Neural cell (in vitro differentiated cells): ENCODE measurements at regions not wholly inside any gene's neighbourhood (a gene's known extent, or its start where the extent isn't known, plus 50 kb on each side); places are given as distances from the start of the nearest gene placed in this dataset.
"Not testable (repeated sequence)": the region's sequence is repeated elsewhere in the genome, so short reads cannot be mapped to it uniquely, and the experiment has no call there.

Source experiments
- H2AFZ ChIP-seq: fragments of 200-600, 300-800 bp; sonication (generic), shearing (Covaris generic); 2 replicates; pipeline ENCODE4 v1.6.0; 2014; ENCODE audit warnings: low read depth, mild to moderate bottlenecking, antibody characterized with exemption, low read length, moderate library complexity
- H3F3A ChIP-seq: fragments of 200-600 bp; shearing (Covaris generic); 2 replicates; pipeline ENCODE4 v1.6.1; 2016; ENCODE audit warnings: mild to moderate bottlenecking, moderate library complexity, mixed read lengths, antibody characterized with exemption, low read length; ENCODE audit not compliant: insufficient read depth, poor library complexity, severe bottlenecking
- H3K27ac ChIP-seq: fragments of 200-600, 300-800 bp; sonication (generic), shearing (Covaris generic); 2 replicates; pipeline ENCODE4 v1.5.1; 2014; ENCODE audit warnings: mild to moderate bottlenecking, low read length, moderate library complexity
- H3K27me3 ChIP-seq: fragments of 300-800, 200-600 bp; sonication (generic), shearing (Covaris generic); 2 replicates; pipeline ENCODE4 v1.6.0; 2014; ENCODE audit warnings: mild to moderate bottlenecking, low read depth, low read length, moderate library complexity; ENCODE audit not compliant: insufficient read depth
- H3K36me3 ChIP-seq: fragments of 300-800, 200-600 bp; sonication (generic), shearing (Covaris generic); 2 replicates; pipeline ENCODE4 v1.5.1; 2014; ENCODE audit warnings: mild to moderate bottlenecking, antibody characterized with exemption, low read length, moderate library complexity; ENCODE audit not compliant: insufficient read depth
- H3K4me2 ChIP-seq: fragments of 300-800, 200-600 bp; sonication (generic), shearing (Covaris generic); 2 replicates; pipeline ENCODE4 v1.6.0; 2014; ENCODE audit warnings: mild to moderate bottlenecking, low read length
- H3K4me3 ChIP-seq: fragments of 300-800, 200-600 bp; sonication (generic), shearing (Covaris generic); 2 replicates; pipeline ENCODE4 v1.5.1; 2014; ENCODE audit warnings: mild to moderate bottlenecking, low read length, moderate library complexity
- H3K79me2 ChIP-seq: fragments of 200-600 bp; shearing (Covaris generic); replicated peaks from 2 replicates; pipeline ENCODE4 v1.6.0; 2014; ENCODE audit warnings: mild to moderate bottlenecking, low read length, moderate library complexity; ENCODE audit not compliant: insufficient read depth
- H3K9ac ChIP-seq: fragments of 300-800, 200-600 bp; sonication (generic), shearing (Covaris generic); 2 replicates; pipeline ENCODE4 v1.6.1; 2016; ENCODE audit warnings: mild to moderate bottlenecking, low read length, mixed read lengths
- H3K9me2 ChIP-seq: fragments of 200-600 bp; shearing (Covaris generic); 2 replicates; pipeline ENCODE4 v1.6.1; 2016; ENCODE audit warnings: mild to moderate bottlenecking, low read length, mixed read lengths; ENCODE audit not compliant: insufficient read depth
- H3K9me3 ChIP-seq: fragments of 200-600, 300-800 bp; sonication (generic), shearing (Covaris generic); 2 replicates; pipeline ENCODE4 v1.6.1; 2016; ENCODE audit warnings: mild to moderate bottlenecking, mixed run types, low read length, moderate library complexity, mixed read lengths
- H4K20me1 ChIP-seq: fragments of 200-600 bp; shearing (Covaris generic); 2 replicates; pipeline ENCODE4 v1.6.1; 2016; ENCODE audit warnings: mild to moderate bottlenecking, mixed run types; ENCODE audit not compliant: insufficient read depth
- EP300 ChIP-seq: fragments of 450-650 bp; conservative IDR thresholded peaks from 2 replicates; pipeline ENCODE4 v1.6.1; 2014; ENCODE audit warnings: antibody characterized with exemption, mild to moderate bottlenecking, moderate library complexity; ENCODE audit not compliant: poor library complexity, severe bottlenecking
- EZH2 ChIP-seq: fragments of 200-600, 300-800 bp; shearing (Covaris generic), sonication (generic); IDR thresholded peaks from 2 replicates; pipeline ENCODE4 v1.6.1; 2014; ENCODE audit warnings: antibody characterized with exemption, low read length, borderline replicate concordance, mild to moderate bottlenecking; ENCODE audit not compliant: insufficient read depth, poor library complexity, severe bottlenecking
- MXI1 ChIP-seq: fragments of 450-650 bp; conservative IDR thresholded peaks from 2 replicates; pipeline ENCODE4 v1.6.1; 2014; ENCODE audit warnings: antibody characterized with exemption, mild to moderate bottlenecking; ENCODE audit not compliant: poor library complexity, severe bottlenecking
- POLR2AphosphoS5 ChIP-seq: IDR thresholded peaks from 2 replicates; pipeline ENCODE4 v1.6.1; 2012
- RAD21 ChIP-seq: fragments of 450-650 bp; conservative IDR thresholded peaks from 2 replicates; pipeline ENCODE4 v1.6.1; 2014; ENCODE audit warnings: antibody characterized with exemption, mild to moderate bottlenecking, moderate library complexity
- SMC3 ChIP-seq: fragments of 450-650 bp; conservative IDR thresholded peaks from 2 replicates; pipeline ENCODE4 v1.6.1; 2014; ENCODE audit warnings: antibody characterized with exemption, mild to moderate bottlenecking, moderate library complexity; ENCODE audit not compliant: poor library complexity
- TAF1 ChIP-seq: IDR thresholded peaks from 2 replicates; pipeline ENCODE4 v1.6.1; 2012; ENCODE audit warnings: low read depth
- TF ChIP-seq, protein P1 (sequence below): IDR thresholded peaks from 2 replicates; pipeline ENCODE4 v1.6.1; 2012; ENCODE audit warnings: borderline replicate concordance
- TF ChIP-seq, protein P2 (sequence below): fragments of 450-650 bp; IDR thresholded peaks from 2 replicates; pipeline ENCODE4 v1.5.1; 2014; ENCODE audit warnings: antibody characterized with exemption, mild to moderate bottlenecking, moderate library complexity; ENCODE audit not compliant: poor library complexity, severe bottlenecking

DNA sequence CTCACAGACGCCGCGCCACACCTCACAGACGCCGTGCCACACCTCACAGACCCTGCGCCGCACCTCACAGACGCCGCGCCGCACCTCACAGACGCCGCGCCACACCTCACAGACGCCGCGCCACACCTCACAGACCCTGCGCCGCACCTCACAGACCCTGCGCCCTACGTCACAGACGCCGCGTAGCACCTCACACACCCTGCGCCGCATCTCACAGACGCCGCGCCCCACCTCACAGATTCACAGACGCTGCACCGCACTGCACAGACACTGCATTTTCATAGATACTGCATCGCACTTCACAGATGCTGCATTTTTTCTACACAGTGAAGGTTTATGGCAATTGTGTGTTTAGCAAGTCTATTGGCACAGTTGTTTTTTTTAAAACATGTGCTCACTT is 657.8 kb downstream of the TRIML1 start:
- not testable (repeated sequence) for H3K9ac ChIP-seq

DNA sequence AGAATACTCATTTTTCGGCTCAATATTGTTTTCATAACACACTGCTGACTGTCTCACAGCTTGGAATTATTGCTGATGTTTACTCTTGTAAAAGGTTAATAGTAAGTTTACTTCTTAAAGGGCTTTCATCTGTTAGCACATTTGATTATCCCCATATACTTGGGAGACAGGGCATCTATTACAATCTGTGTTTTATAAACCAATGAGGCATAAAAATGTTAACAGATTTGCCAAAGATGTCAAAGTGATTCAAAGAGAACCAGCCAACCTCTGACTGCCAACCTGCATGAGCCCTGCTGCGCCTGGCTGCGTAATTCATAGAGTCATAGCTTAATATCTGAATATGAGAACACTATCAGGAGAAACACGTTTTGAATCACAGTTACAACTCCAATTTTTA is 665.6 kb downstream of the TRIML1 start:
- Histone ChIP-seq H3K9me2 (no peaks in the 10 kb centered on the region), H3K9me3 (no peaks in the 10 kb centered on the region), H3K27ac (no peak overlapping the region), H3K27me3 (no peaks in the 10 kb centered on the region), H3K4me3 (no peak overlapping the region), H3K9ac (no peak overlapping the region), H3K36me3 (no peaks in the 10 kb centered on the region), H4K20me1 (no peaks in the 10 kb centered on the region), H2AFZ (no peak overlapping the region), H3K79me2 (no peaks in the 10 kb centered on the region), H3F3A (no peaks in the 10 kb centered on the region), H3K4me2 (no peak overlapping the region)
- TF ChIP-seq EP300: no peak
- TF ChIP-seq POLR2AphosphoS5: no peak
- no peak for TF ChIP-seq EZH2
- TF ChIP-seq, protein P1, sequence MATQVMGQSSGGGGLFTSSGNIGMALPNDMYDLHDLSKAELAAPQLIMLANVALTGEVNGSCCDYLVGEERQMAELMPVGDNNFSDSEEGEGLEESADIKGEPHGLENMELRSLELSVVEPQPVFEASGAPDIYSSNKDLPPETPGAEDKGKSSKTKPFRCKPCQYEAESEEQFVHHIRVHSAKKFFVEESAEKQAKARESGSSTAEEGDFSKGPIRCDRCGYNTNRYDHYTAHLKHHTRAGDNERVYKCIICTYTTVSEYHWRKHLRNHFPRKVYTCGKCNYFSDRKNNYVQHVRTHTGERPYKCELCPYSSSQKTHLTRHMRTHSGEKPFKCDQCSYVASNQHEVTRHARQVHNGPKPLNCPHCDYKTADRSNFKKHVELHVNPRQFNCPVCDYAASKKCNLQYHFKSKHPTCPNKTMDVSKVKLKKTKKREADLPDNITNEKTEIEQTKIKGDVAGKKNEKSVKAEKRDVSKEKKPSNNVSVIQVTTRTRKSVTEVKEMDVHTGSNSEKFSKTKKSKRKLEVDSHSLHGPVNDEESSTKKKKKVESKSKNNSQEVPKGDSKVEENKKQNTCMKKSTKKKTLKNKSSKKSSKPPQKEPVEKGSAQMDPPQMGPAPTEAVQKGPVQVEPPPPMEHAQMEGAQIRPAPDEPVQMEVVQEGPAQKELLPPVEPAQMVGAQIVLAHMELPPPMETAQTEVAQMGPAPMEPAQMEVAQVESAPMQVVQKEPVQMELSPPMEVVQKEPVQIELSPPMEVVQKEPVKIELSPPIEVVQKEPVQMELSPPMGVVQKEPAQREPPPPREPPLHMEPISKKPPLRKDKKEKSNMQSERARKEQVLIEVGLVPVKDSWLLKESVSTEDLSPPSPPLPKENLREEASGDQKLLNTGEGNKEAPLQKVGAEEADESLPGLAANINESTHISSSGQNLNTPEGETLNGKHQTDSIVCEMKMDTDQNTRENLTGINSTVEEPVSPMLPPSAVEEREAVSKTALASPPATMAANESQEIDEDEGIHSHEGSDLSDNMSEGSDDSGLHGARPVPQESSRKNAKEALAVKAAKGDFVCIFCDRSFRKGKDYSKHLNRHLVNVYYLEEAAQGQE: no peak
- TF ChIP-seq RAD21: no peak
- TF ChIP-seq, protein P2, sequence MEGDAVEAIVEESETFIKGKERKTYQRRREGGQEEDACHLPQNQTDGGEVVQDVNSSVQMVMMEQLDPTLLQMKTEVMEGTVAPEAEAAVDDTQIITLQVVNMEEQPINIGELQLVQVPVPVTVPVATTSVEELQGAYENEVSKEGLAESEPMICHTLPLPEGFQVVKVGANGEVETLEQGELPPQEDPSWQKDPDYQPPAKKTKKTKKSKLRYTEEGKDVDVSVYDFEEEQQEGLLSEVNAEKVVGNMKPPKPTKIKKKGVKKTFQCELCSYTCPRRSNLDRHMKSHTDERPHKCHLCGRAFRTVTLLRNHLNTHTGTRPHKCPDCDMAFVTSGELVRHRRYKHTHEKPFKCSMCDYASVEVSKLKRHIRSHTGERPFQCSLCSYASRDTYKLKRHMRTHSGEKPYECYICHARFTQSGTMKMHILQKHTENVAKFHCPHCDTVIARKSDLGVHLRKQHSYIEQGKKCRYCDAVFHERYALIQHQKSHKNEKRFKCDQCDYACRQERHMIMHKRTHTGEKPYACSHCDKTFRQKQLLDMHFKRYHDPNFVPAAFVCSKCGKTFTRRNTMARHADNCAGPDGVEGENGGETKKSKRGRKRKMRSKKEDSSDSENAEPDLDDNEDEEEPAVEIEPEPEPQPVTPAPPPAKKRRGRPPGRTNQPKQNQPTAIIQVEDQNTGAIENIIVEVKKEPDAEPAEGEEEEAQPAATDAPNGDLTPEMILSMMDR: no peak
- TF ChIP-seq MXI1: no peak
- no peak for TF ChIP-seq TAF1
- TF ChIP-seq SMC3: no peak

More for the DNA sequence above, 657.8 kb downstream of the TRIML1 start:
- not testable (repeated sequence) for H3K4me2 ChIP-seq, H3K9me2 ChIP-seq, H3F3A ChIP-seq, H3K9me3 ChIP-seq, H4K20me1 ChIP-seq, H3K27ac ChIP-seq, H3K27me3 ChIP-seq, H2AFZ ChIP-seq, H3K79me2 ChIP-seq, H3K36me3 ChIP-seq, H3K4me3 ChIP-seq

DNA sequence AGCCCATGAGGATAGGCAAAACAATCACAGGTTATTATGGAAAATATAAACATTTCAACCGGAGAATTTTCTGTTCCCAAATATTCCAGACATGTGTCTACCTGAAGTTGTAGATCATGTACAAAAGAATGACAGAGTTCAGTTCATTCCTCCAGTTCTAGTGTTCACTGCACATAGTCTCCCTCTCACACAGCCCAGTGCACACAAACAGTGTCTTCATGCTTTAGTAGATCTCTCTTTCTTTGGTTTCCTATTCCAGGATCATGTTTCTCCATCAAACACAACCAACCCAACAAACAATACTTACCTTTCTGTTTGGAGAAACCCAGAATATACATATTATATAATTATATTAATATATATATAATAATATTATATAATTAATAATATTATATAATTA is 671.9 kb downstream of the TRIML1 start:
- H2AFZ ChIP-seq: no peak overlapping the region
- H3K27me3 ChIP-seq: no peaks in the 10 kb centered on the region
- no peak for TF ChIP-seq MXI1
- TF ChIP-seq POLR2AphosphoS5: no peak
- TF ChIP-seq TAF1: no peak
- TF ChIP-seq SMC3: no peak
- no peak for TF ChIP-seq EP300
- TF ChIP-seq RAD21: no peak
- TF ChIP-seq, protein P1: no peak
- TF ChIP-seq, protein P2: no peak
- TF ChIP-seq EZH2: no peak
- H3K4me2 ChIP-seq: no peak overlapping the region
- H3K27ac ChIP-seq: no peak overlapping the region
- no peaks in the 10 kb centered on the region for H3F3A ChIP-seq
- H3K9ac ChIP-seq: no peak overlapping the region
- H3K4me3 ChIP-seq: no peak overlapping the region
- H3K36me3 ChIP-seq: no peaks in the 10 kb centered on the region
- H4K20me1 ChIP-seq: no peaks in the 10 kb centered on the region
- no peaks in the 10 kb centered on the region for H3K9me3 ChIP-seq
- H3K9me2 ChIP-seq: no peaks in the 10 kb centered on the region
- no peaks in the 10 kb centered on the region for H3K79me2 ChIP-seq
